Calu3 (cell line): ENCODE measurements at regions not wholly inside any gene's neighbourhood (a gene's known extent, or its start where the extent isn't known, plus 50 kb on each side); places are given as distances from the start of the nearest gene placed in this dataset.

Source experiments
- BruUV-seq: library from RNA; stranded (reverse); fragments of 400-500 nt; replicated peaks from 2 replicates; lab custom pipeline; 2021; lab: Mats Ljungman, UMichigan
- CTCF ChIA-PET: fragments of 300-600 bp; sonication (Branson Sonifier 250); formaldehyde crosslinking; loops from one replicate; lab custom pipeline; 2022; ENCODE audit warnings: antibody characterized with exemption; lab: Charles Lee
- DNase-seq: peaks from one replicate; pipeline ENCODE4 v3.0.0; 2022
- H3K27ac Mint-ChIP-seq: one replicate; pipeline ENCODE4 v1.8.0; 2022; ENCODE audit warnings: mixed read lengths; ENCODE audit not compliant: unreplicated experiment
- H3K27me3 Mint-ChIP-seq: one replicate; pipeline ENCODE4 v1.8.0; 2022; ENCODE audit warnings: mixed read lengths; ENCODE audit not compliant: unreplicated experiment
- H3K36me3 Mint-ChIP-seq: one replicate; pipeline ENCODE4 v1.8.0; 2022; ENCODE audit warnings: mild to moderate bottlenecking, moderate library complexity, mixed read lengths; ENCODE audit not compliant: insufficient read depth, unreplicated experiment
- H3K4me1 Mint-ChIP-seq: one replicate; pipeline ENCODE4 v1.8.0; 2022; ENCODE audit warnings: mild to moderate bottlenecking, low read depth, mixed read lengths; ENCODE audit not compliant: unreplicated experiment
- H3K4me3 Mint-ChIP-seq: one replicate; pipeline ENCODE4 v1.8.0; 2022; ENCODE audit warnings: mild to moderate bottlenecking, low read depth, moderate library complexity, mixed read lengths; ENCODE audit not compliant: unreplicated experiment
- H3K9me3 Mint-ChIP-seq: one replicate; pipeline ENCODE4 v1.8.0; 2022; ENCODE audit warnings: low read depth, mixed read lengths; ENCODE audit not compliant: unreplicated experiment
- intact Hi-C: fragments of 100-400 bp; cut with micrococcal nuclease; formaldehyde crosslinking; loops from one replicate; pipeline ENCODE4 v1.10.0; 2022; ENCODE audit not compliant: unreplicated experiment
- TF ChIP-seq, protein P1 (sequence below): fragments of 200-600 bp; IDR thresholded peaks from one replicate; pipeline ENCODE4 v1.8.0; 2022; ENCODE audit warnings: antibody characterized with exemption; ENCODE audit not compliant: unreplicated experiment

DNA sequence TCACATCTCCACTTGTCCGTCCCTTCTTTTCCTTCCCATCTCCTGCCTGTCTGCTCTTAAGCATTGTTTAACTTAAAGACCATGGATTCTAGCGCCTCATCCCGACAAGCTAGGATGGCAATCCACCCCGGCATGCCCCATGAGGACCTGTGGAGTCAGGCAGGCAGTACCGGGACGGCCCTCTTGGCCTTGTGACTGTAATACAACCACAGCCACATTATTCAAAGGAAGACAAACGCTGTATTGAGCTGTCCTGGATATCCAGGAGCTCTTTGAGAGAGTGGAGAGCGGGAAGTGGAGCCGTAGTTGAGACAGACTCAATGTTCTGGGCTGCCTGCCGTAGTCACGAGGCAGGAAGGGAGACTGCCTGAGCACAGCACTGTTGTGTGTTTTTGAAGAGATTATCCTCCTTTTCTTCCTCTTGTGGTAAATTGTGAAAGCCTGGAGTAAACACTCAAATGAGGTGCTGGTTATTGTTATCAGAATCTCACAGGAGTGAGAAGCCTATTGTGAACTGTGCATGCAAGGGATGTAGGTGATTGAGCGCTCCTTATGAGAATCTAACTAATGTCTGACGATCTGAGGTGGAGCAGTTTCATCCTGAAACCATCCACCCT, 929.8 kb upstream of the CNTNAP5 start:
- H3K27me3 Mint-ChIP-seq = no peaks in the 10 kb centered on the region
- CTCF ChIA-PET = no interaction called here
- H3K36me3 Mint-ChIP-seq = no peaks in the 10 kb centered on the region
- peaks cover 16% of the 10 kb centered on the region for H3K9me3 Mint-ChIP-seq
- H3K4me1 Mint-ChIP-seq = no peaks in the 10 kb centered on the region
- intact Hi-C loops = no loop called here
- H3K27ac Mint-ChIP-seq = no peak overlapping the region
- no TSS peak for BruUV-seq
- no peak overlapping the region for H3K4me3 Mint-ChIP-seq
- TF ChIP-seq, protein P1, sequence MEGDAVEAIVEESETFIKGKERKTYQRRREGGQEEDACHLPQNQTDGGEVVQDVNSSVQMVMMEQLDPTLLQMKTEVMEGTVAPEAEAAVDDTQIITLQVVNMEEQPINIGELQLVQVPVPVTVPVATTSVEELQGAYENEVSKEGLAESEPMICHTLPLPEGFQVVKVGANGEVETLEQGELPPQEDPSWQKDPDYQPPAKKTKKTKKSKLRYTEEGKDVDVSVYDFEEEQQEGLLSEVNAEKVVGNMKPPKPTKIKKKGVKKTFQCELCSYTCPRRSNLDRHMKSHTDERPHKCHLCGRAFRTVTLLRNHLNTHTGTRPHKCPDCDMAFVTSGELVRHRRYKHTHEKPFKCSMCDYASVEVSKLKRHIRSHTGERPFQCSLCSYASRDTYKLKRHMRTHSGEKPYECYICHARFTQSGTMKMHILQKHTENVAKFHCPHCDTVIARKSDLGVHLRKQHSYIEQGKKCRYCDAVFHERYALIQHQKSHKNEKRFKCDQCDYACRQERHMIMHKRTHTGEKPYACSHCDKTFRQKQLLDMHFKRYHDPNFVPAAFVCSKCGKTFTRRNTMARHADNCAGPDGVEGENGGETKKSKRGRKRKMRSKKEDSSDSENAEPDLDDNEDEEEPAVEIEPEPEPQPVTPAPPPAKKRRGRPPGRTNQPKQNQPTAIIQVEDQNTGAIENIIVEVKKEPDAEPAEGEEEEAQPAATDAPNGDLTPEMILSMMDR = no peak
- DNase-seq = no peak

DNA sequence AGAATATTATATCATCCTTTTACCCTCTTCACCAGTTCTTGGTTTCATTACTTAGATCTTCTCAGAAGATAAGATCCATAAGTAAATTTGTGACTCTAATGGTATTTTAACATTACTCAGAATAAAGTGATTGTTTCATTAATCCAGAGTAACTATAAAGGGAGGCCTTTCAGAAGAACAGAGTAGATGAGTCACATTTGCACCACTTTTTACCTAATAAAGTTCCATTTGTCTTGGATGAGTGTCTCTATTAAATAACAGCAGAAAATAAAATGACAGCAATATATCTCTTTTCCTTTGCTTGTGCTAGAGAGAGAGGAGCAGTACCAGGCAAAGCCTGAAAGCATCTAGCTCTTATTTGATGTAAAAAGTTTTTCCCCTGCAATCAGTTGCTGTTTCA, 926.5 kb upstream of the CNTNAP5 start:
- H3K9me3 Mint-ChIP-seq = peaks cover 13% of the 10 kb centered on the region
- no peaks in the 10 kb centered on the region for H3K4me1 Mint-ChIP-seq
- no TSS peak for BruUV-seq
- TF ChIP-seq, protein P1 = no peak
- no peak for DNase-seq
- H3K36me3 Mint-ChIP-seq = no peaks in the 10 kb centered on the region
- intact Hi-C loops = no loop called here
- no peaks in the 10 kb centered on the region for H3K27me3 Mint-ChIP-seq
- no peak overlapping the region for H3K27ac Mint-ChIP-seq
- CTCF ChIA-PET = no interaction called here
- H3K4me3 Mint-ChIP-seq = no peak overlapping the region

DNA sequence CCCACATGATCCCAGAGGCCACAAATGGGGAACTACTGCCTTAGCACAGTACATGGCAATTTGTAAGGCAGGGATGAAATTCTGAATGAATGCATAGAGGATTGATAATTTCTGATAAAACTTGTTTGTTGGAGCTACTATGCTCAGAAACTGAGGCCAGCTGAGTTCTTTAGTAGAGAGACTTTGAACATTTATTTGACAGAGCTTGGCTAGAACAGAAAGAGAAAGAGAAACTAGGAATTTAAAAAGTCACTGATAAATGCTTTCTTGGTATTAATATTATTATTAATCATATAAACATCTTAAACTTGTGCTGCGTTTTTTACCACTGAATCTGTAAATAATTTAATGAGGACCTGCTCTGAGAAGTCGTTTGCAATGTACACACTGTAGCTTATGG, 923.7 kb upstream of the CNTNAP5 start:
- H3K27ac Mint-ChIP-seq = no peak overlapping the region
- BruUV-seq = no TSS peak
- intact Hi-C loops = no loop called here
- no peak overlapping the region for H3K4me3 Mint-ChIP-seq
- no peaks in the 10 kb centered on the region for H3K36me3 Mint-ChIP-seq
- H3K4me1 Mint-ChIP-seq = no peaks in the 10 kb centered on the region
- DNase-seq = no peak
- CTCF ChIA-PET = no interaction called here
- TF ChIP-seq, protein P1 = no peak
- no peaks in the 10 kb centered on the region for H3K27me3 Mint-ChIP-seq
- H3K9me3 Mint-ChIP-seq = peaks cover 9% of the 10 kb centered on the region

DNA sequence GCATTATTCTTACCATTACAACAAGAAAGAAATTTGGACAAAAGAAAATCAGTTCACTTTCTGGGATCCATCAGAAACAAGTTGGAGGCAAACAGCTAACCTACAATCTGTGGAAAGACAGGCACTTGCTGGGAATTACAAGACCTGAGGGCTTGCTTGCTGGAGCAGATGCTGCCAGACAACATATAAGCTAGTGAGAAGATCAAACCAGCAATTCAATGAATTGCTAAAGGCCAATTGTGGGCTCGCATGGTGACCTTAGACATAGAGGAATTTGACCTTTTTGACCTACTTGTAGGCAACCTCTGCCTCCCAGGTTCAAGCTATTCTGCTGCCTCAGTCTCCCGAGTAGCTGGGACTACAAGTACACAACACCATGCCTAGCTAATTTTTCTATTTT, 921.2 kb upstream of the CNTNAP5 start:
- Mint-ChIP-seq H3K4me1 (no peaks in the 10 kb centered on the region), H3K9me3 (peaks cover 8% of the 10 kb centered on the region), H3K36me3 (no peaks in the 10 kb centered on the region), H3K4me3 (no peak overlapping the region), H3K27ac (no peak overlapping the region), H3K27me3 (no peaks in the 10 kb centered on the region)
- BruUV-seq = no TSS peak
- TF ChIP-seq, protein P1 = no peak
- no peak for DNase-seq
- intact Hi-C loops = no loop called here
- CTCF ChIA-PET = no interaction called here
